Lung (tissue), 11 donors: ENCODE measurements at regions not wholly inside any gene's neighbourhood (a gene's known extent, or its start where the extent isn't known, plus 50 kb on each side); places are given as distances from the start of the nearest gene placed in this dataset.

Experiments used
- ATAC-seq: fragments of 200-7000 bp; cut with Tn5 transposase; one replicate; pipeline ENCODE4 v1.9.1; 2020; ENCODE audit warnings: moderate number of reproducible peaks; ENCODE audit not compliant: insufficient read depth, low FRiP score
- DNase-seq, 3 donors: peaks; one replicate each; pipeline ENCODE4 v3.0.0-alpha.2; 2013 to 2017
- H3K27ac ChIP-seq, 2 donors: one replicate each; pipeline ENCODE4 v1.5.1; 2013; ENCODE audit warnings: mild to moderate bottlenecking in 2 of 2, moderate library complexity in 2 of 2, control low read depth in 1 of 2, inconsistent platforms in 1 of 2, low read depth in 1 of 2, low read length in 1 of 2
- H3K27me3 ChIP-seq, 3 donors: one replicate each; pipeline ENCODE4 v1.5.1; 2013; ENCODE audit warnings: low read length in 2 of 3; ENCODE audit not compliant: control insufficient read depth in 3 of 3, insufficient read depth in 3 of 3
- H3K36me3 ChIP-seq, 4 donors: one replicate each; pipeline ENCODE4 v1.5.1; 2013; ENCODE audit warnings: low read length in 4 of 4, mild to moderate bottlenecking in 1 of 4, moderate library complexity in 1 of 4; ENCODE audit not compliant: control insufficient read depth in 4 of 4, insufficient read depth in 4 of 4
- H3K4me1 ChIP-seq, 5 donors: one replicate each; pipeline ENCODE4 v1.5.1; 2013; ENCODE audit warnings: low read length in 5 of 5, mild to moderate bottlenecking in 2 of 5, moderate library complexity in 1 of 5; ENCODE audit not compliant: control insufficient read depth in 5 of 5, insufficient read depth in 5 of 5
- H3K4me3 ChIP-seq: one replicate; pipeline ENCODE4 v1.5.1; 2013; ENCODE audit warnings: mild to moderate bottlenecking, control low read depth, moderate library complexity
- H3K9ac ChIP-seq, 2 donors: one replicate each; pipeline ENCODE4 v1.5.1; 2013; ENCODE audit warnings: low read length in 2 of 2, control low read depth in 1 of 2; ENCODE audit not compliant: insufficient read depth in 1 of 2
- H3K9me3 ChIP-seq, 4 donors: one replicate each; pipeline ENCODE4 v1.5.1; 2013; ENCODE audit warnings: low read length in 3 of 4, mild to moderate bottlenecking in 1 of 4, moderate library complexity in 1 of 4; ENCODE audit not compliant: control insufficient read depth in 4 of 4, insufficient read depth in 3 of 4
- CTCF ChIP-seq: IDR thresholded peaks from 2 replicates; pipeline ENCODE4 v1.5.1; 2012; ENCODE audit warnings: mild to moderate bottlenecking; ENCODE audit errors: control extremely low read depth, extremely low read depth
- WGBS, 2 donors: extraction: QIAGEN DNeasy Blood & Tissue Kit; methylation state at CpG; one replicate each; pipeline ENCODE4 v1.1.7; 2013; 5-methylcytosine and 5-hydroxymethylcytosine counted together
- donor health status: control.
- donor health status: control.
- donor health status: Bipolar disorder and iron deficiency.
- donor health status: healthy.
- donor health status: DM: yes; HTN: yes; CAD: no.

GRCh38 chr10:83233691-83234090 lies 905.6 kb upstream of the GHITM start:
- no peaks in the 10 kb centered on the region for H3K4me1 ChIP-seq
- no peak for DNase-seq
- H3K27ac ChIP-seq: no peak overlapping the region
- WGBS, 2 donors: 89 to 95% methylated on average over 1 of the region's 1 CpG
- no peak for ATAC-seq
- no peak overlapping the region for H3K4me3 ChIP-seq
- H3K9me3 ChIP-seq: no peaks in the 10 kb centered on the region
- H3K36me3 ChIP-seq: no peaks in the 10 kb centered on the region
- no peak for TF ChIP-seq CTCF
- H3K9ac ChIP-seq: no peak overlapping the region
- H3K27me3 ChIP-seq: no peaks in the 10 kb centered on the region

GRCh38 chr10:83248106-83248631 lies 891.1 kb upstream of the GHITM start:
- WGBS, 2 donors: 74 to 84% methylated on average over 4 of the region's 4 CpGs
- Histone ChIP-seq H3K27ac (no peak overlapping the region), H3K9ac (no peak overlapping the region), H3K27me3 (no peaks in the 10 kb centered on the region), H3K4me1 (no peaks in the 10 kb centered on the region), H3K4me3 (no peak overlapping the region), H3K36me3 (no peaks in the 10 kb centered on the region), H3K9me3 (peaks cover 0 to 2% (median under 1%) of the 10 kb centered on the region in 4 donors)
- ATAC-seq: no peak
- DNase-seq: no peak
- no peak for TF ChIP-seq CTCF

GRCh38 chr10:83250396-83250795 lies 888.9 kb upstream of the GHITM start:
- WGBS, 2 donors: 83 to 84% methylated on average over 1 of the region's 1 CpG
- H3K9me3 ChIP-seq: peaks cover 0 to 15% (median 3%) of the 10 kb centered on the region in 4 donors
- H3K27ac ChIP-seq: no peak overlapping the region
- H3K27me3 ChIP-seq: no peaks in the 10 kb centered on the region
- no peak overlapping the region for H3K4me3 ChIP-seq
- no peaks in the 10 kb centered on the region for H3K4me1 ChIP-seq
- DNase-seq: no peak
- no peak overlapping the region for H3K9ac ChIP-seq
- no peaks in the 10 kb centered on the region for H3K36me3 ChIP-seq
- no peak for ATAC-seq
- TF ChIP-seq CTCF: no peak

- H3K27ac ChIP-seq: no peak overlapping the region
- WGBS, 2 donors: 84 to 94% methylated on average over 3 of the region's 3 CpGs
- no peak for TF ChIP-seq CTCF
Measured at GRCh38 chr10:83252169-83252568, 887.1 kb upstream of the GHITM start.

More at GRCh38 chr10:83252169-83252568, 887.1 kb upstream of the GHITM start:
- no peaks in the 10 kb centered on the region for H3K27me3 ChIP-seq
- H3K9me3 ChIP-seq: peaks cover 0 to 15% (median 4%) of the 10 kb centered on the region in 4 donors
- H3K9ac ChIP-seq: no peak overlapping the region
- no peak for ATAC-seq
- H3K4me1 ChIP-seq: no peaks in the 10 kb centered on the region
- H3K36me3 ChIP-seq: no peaks in the 10 kb centered on the region
- DNase-seq: no peak
- H3K4me3 ChIP-seq: no peak overlapping the region
